NCI-H187 treated with DMSO at 0.1 percent for 48 hours (cell line): ENCODE measurements at regions not wholly inside any gene's neighbourhood (a gene's known extent, or its start where the extent isn't known, plus 50 kb on each side); places are given as distances from the start of the nearest gene placed in this dataset.
"Not testable (repeated sequence)": the region's sequence is repeated elsewhere in the genome, so short reads cannot be mapped to it uniquely, and the experiment has no call there.

Experiments
- DNase-seq: peaks from one replicate; lab custom pipeline; 2025; lab: John Stamatoyannopoulos, UW

DNA sequence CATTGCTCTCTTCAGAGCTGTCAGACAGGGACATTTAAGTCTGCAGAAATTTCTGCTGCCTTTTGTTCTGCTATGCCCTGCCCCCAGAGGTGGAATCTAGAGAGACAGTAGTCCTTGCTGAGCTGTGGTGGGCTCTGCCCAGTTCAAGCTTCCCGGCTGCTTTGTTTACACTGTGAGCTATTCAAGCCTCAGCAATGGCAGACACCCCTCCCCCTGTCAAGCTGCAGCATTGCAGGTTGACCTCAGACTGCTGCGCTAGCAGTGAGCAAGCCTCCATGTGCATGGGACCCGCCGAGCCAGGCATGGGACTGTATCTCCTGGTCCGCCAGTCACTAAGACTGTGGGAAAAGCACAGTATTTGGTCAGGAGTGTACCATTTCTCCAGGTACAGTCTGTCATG is 53.6 kb upstream of the MAPK10 start:
- DNase-seq = not testable (repeated sequence)

DNA sequence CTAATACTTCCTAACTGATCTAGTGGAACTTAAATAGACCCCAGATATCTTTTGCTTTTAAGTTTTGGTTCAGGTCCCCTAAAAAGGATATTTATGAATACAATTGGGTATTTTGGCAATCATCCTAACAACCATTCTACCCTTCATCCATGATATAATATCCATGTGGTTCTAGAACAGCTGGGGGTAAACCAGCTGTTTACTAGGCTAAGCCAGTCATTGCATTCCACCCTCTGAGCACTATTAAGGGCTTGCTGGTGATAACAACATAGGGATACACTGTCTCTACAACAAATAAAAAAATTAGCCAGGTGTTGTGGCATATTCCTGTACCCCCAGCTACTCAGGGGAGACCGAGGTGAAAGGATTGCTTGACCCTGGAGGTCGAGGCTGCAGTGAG is 54.8 kb upstream of the MAPK10 start:
- DNase-seq = no peak

DNA sequence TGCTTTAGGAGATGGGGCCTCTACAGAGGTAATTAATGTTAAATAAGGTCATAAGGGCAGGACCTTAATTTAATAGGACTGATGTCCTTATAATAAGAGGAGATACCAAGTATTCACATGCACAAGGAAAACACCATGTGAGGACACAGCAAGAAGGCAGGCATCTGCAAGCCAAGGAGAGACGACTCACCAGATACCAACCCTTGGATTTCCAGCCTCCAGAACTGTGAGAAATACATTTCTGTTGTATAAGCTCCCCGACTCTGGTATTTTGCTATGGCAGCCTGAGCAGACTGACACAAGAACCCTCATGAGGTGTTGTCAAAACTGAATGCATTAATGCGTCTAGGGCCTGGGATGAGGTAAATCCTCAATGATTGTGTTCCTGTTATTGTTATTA is 56.2 kb upstream of the MAPK10 start:
- DNase-seq = no peak

DNA sequence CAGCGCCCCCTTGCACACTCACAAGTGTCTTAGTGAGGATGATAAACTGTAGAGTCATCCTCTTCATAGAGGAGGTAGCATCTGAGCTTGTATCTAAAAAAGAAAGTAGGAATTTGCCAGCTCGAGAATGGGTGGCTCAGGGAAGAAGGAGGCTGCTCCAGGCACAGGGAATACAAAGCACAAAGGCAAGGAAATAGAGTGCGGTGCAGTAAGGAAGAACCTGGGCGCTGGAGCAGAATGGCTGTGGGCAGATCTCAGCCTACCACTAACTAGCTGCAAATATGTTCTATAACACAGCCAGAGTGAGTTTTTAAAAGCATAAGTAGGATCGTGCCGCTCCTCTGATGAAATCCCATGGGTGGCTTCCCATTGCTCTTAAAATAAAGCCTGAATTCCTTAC is 61.6 kb upstream of the MAPK10 start:
- DNase-seq = no peak

DNA sequence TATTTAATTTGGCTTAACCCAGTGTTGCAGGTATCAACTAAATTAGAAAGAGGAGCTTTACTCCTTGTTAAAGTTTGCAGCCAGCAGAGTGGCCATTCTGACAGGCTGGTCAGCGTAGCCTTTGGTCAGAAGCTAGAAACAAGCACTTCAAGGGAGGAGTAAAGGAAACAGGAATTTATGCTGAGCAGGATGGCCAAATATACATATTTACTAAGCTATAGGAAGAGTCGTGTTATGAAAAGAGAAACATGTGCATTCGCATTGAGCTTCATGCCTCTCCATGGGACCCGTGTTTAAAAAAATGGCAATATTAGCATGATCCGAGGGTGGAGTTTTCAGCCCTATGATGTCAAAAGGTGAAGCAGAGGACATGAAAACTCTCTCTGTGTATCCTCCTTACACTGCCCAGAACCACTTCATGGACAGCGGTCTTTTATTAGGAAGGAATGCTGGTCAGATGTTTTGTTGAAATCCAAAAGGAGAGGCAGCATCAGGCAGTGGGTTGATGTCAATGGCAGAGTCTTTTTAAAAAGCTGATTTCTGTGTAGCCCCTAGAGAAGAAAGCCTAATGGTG is 71.8 kb upstream of the MAPK10 start:
- no peak for DNase-seq

DNA sequence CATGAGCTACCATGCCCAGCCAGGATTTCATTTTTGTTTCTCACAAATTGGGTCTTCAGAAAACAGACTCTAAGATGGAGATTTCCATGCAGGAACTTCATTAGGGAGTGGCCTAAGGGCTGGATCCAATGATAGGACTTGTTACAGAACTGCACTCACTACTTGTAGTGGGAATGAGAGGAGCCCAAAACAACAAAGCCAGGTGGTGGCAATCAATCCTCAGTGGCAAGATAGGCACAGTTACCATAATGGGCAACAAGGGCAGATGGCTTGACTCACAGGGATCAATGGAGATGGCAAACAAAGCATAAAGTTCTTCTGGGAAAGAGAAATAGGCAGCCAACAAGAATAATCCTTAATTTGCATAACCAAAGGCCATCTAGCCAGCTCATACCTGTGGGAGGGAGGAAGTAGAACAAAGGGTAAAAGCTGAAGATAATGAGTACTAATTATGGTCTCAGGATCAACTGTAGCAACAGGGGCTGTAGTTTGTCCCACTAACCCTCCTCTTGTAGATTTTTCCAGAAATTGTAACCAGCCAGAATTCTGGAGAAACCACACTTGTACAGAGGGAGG is 72.8 kb upstream of the MAPK10 start:
- no peak for DNase-seq

DNA sequence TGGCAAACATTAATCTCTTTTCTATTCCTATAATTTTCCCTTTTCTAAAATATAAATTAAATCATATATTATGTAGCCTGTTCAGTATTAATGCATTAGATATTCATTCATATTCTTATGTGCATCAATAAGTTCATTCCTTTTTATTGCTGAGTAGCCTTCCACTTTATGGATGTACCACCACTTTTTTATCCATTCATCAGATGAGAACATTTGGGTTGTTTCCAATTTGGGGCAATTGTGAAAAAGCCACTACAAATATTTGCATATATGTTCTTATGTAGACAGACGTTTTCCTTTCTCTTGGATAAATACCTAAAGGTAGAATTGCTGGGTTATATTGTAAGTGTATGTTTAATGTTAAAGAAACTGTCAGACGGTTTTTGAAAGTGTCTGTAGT is 79.4 kb upstream of the MAPK10 start:
- DNase-seq = no peak

DNA sequence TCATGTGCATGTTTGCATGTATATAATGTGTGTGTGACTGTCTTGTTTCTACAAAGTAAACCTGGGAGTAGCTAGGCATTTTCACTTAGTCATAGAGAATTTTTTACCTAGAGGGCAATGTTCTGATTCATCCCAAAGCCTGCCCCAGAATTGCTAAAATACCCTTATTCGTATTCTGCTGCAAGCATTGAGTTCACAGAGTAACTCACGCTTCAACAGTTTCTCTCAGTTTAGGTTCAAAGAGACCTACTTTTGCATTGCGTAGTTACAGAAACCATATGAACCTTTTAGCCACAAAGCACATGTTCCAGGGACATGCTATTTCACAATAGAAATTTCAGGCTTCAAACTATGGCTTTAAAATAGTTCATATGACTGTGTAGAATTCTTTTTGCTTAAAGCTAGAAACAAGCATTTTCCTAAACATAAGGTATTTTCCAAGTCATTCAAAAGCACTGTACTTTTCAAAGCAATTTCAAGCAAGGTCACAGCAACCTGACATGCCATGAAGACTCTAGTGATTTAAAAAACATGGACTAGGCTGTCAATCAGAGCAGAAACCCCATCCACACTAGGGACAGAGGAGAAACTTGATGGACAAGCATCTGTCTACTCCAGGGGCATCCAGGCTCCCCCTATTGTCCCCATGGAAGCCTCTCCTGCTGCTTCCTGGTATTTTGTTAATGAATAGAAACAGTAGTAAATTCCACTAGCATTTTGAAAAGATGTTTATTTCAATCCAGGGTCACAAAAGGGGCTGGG is 81.5 kb upstream of the MAPK10 start:
- no peak for DNase-seq

DNA sequence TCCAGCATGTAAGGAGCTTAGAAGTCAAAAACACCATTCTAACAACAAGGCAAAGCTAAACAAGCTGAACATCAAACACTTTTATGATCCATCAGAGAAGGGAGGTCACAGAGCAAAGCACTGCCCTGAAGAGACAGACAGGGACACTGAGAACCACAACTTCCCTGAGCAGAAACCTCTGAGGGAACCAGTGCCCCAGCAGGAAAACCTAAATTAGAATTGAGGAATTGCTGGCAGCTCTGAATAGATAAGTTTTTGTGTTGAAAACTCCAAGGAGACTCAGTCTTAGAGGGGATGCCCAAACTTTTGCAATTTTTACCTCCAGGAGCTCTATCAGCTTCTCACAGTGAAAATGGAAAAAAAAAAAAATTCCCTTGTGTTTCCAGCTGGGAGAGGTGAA is 83.0 kb upstream of the MAPK10 start:
- DNase-seq = no peak

DNA sequence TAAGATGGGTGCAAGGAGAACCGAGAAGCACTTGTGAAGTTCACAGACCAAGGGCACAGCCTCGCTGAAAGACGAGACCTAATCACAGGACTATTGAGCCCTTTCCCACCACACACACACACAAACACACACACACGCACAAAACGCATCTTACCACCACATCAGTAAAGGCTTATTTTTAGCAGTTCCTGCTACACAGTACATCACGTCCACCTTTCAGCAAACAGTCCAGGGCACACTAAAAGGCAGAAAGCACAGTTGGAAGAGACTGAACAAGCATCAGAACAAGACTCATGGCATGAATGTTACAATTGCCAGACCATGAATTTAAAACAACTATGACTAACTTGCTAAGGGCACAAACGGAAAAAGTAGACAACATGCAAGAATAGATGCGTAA is 83.6 kb upstream of the MAPK10 start:
- no peak for DNase-seq

DNA sequence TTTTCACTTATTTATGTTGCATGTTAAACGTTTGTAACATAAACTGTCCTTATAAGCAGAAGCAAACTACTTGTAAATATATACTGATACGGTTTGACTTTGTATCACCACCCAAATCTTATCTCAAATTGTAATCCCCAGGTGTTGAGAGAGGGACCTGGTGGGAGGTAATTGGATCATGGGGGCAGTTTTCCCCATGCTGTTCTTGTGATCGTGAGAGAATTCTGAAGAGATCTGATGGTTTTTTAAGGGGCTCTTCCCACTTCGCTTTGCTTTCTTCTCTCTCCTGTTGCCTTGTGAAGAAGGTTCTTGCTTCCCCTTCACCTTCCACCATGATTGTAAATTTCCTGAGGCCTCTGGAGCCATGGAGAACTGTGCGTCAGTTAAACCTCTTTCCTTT is 87.1 kb upstream of the MAPK10 start:
- DNase-seq = no peak

DNA sequence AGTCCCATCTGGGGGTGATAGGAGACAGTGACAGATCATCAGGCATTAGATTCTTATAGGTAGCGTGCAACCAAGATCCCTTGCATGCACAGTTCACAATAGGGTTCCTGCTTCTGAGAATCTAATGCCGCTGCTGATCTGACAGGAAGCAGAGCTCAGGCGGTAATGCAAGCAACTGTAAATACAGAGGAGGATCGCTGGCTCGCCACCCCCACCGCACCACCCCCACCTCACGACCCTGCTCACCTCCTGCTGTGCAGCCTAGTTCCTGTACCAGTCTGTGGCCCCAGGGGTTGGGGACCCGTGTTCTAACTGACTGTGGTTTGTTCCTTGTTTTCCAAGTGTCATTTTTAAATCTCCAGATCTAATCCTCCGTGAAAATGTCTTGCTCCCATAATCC is 89.0 kb upstream of the MAPK10 start:
- DNase-seq = no peak

DNA sequence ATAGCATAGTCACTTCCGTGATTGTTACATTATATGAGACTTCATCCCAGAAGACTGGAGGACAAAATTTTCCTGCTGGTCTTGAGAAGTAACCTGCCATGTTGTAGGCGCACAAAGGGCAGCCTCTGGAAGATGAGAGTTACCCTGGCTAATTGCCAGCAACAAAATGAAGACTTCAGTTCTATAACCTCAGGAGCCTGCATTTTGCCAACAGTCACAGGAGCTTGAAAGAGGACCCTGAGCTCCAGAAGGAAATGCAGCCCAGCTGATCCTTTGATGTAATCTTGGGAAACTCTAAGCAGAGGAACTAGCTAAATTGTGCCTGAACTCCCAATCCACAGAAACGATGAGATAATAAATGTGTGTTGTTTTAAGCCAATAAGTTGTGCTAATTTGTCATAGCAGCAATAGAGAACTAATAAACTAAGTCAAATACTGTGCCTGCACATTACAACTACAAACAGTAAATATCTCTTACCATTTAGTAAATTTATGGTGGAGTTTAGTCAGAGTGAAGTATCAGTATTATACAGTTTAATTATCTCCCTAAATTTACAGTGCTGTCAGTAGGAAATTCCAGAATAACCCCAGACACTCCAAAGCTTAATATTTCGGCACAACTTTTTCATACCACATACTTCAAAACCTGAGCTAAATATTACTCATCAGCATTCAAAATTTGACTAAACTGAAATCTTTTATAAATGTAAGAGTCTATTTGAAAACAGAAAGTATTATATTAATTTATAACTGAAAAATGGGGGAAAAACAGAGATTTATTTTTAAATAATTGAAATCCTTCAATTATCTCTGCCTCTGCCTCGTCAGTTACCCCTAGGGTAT is 90.1 kb upstream of the MAPK10 start:
- DNase-seq = no peak

DNA sequence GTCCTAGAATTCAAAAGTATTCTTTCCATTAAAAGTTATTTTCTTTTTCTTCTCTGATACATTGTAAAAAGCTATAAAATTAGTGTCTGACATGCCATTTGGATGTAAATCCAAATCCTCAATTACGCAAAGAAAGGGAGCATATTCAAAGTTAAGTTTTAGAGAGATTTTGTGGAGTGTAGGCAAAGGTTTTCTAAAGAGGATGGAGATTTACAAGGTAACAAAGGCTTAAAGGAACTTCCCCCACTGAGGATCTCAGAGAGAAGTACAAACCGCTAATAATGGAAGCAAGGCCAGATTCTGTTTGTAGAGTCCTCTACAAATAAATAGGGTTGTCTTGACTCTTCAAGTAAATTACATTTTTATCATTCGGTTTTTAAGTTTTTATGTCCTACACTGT is 91.0 kb upstream of the MAPK10 start:
- DNase-seq = no peak

DNA sequence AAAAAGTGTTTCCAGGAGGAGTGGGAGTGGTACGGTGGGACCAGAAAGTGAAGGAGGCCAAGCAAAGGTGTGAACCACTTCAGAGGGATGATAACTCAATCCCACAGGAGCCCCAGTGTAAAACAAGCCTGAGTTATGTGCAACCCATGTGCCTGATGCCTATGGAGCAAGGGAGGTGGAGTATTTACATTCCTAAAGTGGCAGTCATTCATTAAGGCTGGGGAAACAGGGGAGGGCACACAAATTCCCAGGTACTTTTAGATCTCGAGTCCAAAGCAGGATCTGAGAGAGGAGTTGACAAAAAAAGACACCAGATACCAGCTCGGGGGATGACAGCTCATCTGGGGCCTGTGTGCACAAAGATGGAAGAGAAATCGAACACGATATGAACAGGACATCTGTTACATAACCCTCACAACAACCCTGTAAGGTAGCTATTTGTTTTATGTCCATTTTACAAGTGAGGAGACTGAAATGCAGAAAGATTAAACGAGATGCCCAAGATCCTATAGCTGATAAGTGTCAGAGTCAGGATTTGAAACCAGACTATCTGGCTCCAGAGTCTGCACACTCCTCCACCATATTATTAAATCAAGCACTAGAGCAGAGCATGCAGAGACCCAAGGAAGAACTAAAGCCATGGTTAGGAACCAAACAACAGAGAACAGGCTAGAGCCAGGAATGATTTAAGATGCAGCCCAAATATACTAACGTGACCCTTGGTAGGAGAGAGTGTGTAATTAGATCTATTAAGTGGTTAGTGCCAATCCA is 91.9 kb upstream of the MAPK10 start:
- DNase-seq = peak; percentile 23

DNA sequence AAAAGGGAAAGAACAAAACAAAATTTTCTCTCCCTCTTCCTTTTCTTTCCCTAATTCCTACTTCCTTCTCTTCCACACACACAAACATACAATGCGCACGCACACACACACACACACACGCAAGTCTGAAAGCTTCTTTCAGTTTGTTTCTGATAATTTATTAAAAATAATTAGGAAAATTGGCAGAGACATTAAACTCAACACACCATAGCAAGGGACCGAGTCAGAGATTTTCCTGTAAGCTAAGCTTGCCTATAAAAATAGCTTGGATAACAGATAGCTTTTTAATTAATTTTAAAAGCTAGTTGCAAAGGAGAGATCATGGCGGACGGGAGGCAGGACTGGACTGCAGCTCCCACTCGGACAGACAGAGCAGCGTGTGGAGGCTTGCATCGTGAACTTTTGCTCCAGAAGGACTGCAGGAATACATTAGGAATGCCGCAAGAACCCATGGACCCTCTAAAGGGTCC is 92.6 kb upstream of the MAPK10 start:
- DNase-seq = no peak

DNA sequence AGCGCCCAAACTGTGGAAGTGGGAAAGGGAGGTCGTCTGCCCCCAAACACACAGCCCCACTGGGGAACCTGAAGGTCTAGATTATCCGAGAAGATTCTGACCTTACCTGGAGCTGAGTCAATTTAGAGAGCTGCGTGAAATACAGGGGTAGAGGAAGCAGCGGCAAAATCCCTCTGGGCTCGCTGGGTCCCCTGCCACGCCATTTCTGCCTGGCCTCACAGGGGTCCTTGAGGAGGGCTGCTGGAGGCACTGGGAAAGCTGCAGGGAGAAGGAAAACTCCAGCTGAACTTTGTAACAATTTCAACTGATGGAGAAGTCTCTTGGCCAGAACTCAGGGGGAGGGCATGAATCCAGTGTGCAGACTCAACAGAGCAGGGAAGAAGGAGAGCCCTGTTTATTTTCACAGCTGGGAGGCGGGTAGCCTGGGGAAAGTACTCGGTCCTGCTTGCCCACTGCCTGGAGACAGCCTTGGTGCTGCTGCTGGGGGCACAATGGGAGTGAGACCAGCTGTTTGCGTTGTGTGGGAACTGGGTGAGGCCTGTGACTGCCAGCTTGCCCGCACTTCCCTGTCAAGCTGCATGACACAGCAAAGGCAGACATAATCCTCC is 93.2 kb upstream of the MAPK10 start:
- DNase-seq = peak; percentile 80

DNA sequence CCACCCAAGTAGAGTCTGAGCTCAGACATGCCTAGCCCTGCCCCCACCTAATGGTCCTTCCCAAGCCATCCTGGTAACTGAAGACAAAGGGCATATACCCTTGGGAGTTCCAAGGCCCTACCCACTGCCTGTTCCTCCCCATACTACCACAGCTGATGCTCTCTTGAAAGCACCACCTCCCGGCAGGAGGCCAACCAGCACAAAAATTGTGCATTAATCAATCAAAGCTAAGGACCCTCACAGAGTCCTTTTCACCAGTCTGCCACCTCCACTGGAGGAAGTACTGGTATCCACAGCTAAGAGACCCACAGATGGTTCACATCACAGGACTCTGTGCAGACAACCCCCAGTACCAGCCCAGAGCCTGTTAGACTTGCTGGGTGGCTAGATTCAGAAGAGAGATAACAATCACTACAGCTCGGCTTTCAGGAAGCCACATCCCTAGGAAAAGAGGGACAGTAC is 93.8 kb upstream of the MAPK10 start:
- peak; percentile 98 for DNase-seq

DNA sequence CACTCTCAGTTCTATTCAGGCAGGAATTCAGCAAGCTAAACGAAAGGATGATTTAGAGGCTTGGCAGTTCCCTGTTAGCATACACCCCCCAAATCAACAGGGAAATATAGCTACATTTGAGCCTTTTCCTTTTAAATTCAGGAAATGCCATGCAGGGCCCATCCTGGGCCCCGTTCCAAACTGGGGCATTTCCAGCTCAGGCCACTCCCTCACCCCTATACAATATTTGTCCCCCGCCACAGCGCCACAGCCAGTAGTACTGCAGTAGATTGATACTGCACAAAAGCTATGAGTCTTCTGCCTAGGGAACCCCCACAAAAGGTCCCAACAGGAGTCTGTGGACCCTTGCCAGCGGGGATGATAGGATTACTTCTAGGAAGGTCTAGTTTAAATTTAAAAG is 102.0 kb upstream of the MAPK10 start:
- no peak for DNase-seq

DNA sequence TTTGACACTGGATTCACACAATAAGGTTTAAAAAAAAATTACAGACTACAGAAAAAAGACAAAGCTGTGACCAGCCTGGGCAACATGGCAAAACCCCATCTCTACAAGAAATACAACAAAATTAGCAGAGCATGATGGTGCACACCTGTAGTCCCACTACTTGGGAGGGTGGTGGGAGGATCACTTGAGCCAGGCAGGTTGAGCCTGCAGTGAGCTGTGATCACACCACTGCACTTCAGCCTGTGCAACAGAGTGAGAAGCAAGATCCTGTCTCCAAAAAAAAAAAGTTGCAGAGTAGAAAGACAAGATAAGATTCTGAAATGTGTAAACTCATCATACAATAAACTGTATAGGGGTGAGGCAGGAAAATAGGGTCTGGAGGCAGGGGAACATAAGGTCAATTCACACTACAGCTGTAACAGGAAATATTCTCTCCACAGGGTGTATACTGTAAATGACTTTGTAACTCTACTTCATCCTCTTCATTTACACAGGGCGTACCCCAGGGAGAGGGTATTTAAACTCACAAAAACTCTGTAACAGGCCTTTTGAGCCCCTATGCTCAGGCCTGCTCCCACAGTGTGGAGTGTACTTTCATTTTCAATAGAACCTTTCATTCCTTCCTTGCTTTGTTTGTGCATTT is 112.6 kb upstream of the MAPK10 start:
- DNase-seq = no peak

DNA sequence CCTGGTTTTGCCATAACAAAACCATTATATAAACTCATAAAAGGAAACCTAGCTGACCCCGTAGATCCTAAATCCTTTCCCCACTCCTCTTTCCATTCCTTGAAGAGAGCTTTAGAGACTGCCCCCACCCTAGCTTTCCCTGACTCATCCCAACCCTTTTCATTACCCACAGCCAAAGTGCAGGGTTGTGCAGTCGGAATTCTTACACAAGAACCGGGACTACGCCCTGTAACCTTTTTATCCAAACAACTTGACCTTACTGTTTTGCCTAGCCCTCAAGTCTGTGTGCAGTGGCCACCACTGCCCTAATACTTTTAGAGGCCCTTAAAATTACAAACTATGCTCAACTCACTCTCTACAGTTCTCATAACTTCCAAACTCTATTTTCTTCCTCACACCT is 116.0 kb upstream of the PTPN13 start:
- DNase-seq = not testable (repeated sequence)
